ENCODE measurements at regions not wholly inside any gene's neighbourhood (a gene's known extent, or its start where the extent isn't known, plus 50 kb on each side); places are given as distances from the start of the nearest gene placed in this dataset.

DNA sequence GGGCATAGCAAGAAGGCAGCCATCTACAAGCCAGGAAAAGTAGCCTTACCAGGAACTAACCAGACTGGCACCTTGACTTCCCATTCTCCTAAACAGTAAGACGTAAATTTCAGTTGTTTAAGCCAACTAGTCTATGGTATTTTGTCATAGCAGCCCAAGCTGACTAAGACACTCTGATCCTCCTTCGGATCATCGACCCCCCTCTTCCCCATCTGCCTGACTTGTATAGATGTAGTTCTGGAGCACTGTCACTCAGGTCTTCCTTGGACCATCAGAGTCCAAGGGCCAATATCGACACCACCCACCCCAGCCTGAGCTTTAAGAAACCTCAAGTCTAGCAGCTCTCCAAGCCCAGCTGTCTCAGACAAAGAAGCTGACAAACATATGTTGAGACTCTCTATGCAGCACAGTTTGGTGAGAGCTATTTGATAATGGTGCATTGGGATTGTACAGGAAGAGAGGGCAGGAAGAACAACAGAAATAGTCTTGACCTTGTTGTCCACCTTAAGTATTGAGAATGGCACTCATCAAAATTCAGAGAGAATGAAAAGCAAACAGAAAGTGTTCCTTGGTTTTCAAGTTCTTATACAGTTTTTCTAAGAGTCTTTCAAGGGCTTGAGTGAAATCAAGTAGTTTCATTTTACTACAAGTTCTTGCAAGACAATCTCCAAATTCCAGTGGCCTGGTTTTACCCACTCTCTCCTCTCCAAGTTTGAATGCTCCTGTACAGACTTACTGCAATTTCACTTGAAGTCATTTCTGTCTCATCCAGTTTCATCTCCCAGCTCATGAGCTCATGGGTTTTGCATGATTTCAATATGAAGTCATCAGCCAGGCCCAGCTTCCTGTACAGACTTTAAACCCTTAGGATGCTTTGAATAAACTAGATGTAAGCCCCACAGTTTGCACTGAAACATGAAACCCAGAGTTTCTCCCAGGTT is 122.3 kb upstream of the RAI14 start:
- no peak for DNase-seq
- in situ Hi-C loops (cut with HindIII; ENCODE audit: low pct_ligation_motif_present, low pct_unique_long_range_greater_than_20kb, low sequenced_read_pairs) = no loop called here

DNA sequence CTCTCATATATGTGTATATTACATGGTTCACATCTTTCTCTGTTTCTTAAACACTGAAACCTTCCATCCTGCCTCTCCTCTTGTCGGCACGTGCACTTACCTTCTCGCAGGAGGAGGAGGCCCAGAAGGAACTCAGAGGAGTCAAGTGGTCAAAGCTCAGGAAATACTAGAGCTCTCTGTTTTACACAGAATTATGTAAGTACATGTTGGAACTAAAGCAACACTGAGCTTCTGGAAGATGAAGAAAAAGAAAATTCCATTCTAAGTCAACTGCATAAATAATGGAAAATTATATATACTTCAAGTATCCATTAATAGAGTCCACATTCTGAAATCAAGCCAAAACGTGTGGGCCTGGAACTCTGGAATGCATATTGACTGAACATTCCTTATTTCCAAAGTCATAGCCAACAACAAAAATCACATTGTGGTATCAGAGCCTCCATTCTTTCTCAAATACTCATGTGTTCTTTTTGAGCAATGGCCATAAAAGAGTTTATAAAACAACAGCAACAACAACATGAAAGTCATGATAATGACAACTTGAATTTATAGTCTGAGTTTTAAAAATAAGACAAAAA is 121.5 kb upstream of the RAI14 start:
- in situ Hi-C loops (cut with HindIII; ENCODE audit: low pct_ligation_motif_present, low pct_unique_long_range_greater_than_20kb, low sequenced_read_pairs) = no loop called here

DNA sequence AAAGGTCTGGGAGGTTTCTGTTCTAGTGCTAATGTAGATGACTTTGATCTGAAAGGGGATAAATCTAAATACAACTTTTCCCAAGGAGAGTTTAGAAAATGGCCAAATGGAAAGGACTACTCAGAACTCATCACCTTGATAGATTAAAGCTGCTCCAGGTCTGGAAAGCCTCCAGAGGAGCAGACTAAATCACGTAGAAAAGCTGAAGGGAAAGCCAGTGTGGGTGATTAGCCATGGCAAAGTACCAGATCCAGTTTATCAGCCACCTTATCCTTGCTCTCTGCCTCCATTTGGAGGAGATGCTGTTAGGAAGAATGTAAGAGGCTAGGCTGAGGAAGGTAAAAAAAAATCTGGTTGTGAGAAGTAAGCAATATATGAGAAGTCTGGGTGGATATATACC is 120.7 kb upstream of the RAI14 start:
- in situ Hi-C loops (cut with HindIII; ENCODE audit: low pct_ligation_motif_present, low pct_unique_long_range_greater_than_20kb, low sequenced_read_pairs) = no loop called here
- no peak for DNase-seq

More for the DNA sequence above, 121.5 kb upstream of the RAI14 start:
- DNase-seq = no peak

DNA sequence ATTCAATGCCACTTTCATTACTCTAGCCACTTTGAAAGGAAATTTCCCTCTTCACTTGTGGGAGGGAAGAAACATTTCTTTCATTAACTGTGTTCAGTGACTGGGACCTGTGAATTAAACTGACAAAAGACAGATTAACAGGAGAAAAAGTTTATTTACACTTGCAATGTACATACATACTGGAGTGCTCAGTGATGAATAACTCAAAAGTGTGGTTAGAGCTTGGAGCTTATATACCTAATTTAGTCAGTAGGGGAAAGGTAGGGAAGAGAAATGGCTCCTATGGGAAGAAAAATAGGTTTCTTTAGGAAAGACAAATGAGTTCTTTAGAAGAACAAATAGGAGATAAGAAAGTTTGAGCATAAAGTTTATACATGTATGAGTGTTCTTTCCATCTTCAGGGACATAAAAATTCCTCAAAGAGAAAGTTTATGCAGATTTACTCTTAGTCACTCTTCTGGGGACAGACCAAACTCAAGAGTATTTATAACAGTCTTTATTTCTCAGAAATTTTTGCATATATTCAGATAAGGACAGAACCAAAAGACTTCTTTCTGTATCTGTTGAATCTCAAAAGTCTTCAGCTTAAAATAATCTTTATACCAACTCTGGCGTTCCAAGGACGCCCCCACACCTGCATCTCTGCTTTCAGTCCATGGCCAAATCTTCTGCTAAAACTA is 120.0 kb upstream of the RAI14 start:
- DNase-seq = no peak
- in situ Hi-C loops (cut with HindIII; ENCODE audit: low pct_ligation_motif_present, low pct_unique_long_range_greater_than_20kb, low sequenced_read_pairs) = no loop called here

- no peak for DNase-seq
- in situ Hi-C loops (cut with HindIII; ENCODE audit: low pct_ligation_motif_present, low pct_unique_long_range_greater_than_20kb, low sequenced_read_pairs) = no loop called here
Measured at GRCh38 chr5:34536699-34537098, 119.4 kb upstream of the RAI14 start.

GRCh38 chr5:34538026-34538672 is 118.0 kb upstream of the RAI14 start:
- peak; percentile 6 for DNase-seq
- in situ Hi-C loops (cut with HindIII; ENCODE audit: low pct_ligation_motif_present, low pct_unique_long_range_greater_than_20kb, low sequenced_read_pairs) = no loop called here

DNA sequence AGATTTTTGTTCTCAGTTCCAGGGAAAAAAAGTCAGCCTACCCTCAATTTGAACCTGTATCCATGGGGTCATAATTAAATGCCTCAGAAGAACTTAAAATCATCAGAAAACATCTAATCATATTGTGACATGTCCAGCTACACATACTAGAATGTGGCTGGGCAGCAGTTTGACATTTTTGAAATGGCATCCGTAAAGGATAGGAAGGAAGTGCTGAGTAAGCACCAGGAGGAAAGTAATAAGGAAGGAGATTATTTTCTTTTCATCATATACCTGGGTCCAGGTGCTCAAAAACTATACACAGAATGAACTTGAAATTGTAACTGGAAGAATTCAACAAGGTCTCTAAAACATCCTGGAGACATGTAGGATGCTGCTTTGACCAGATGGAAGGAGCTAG is 116.9 kb upstream of the RAI14 start:
- in situ Hi-C loops (cut with HindIII; ENCODE audit: low pct_ligation_motif_present, low pct_unique_long_range_greater_than_20kb, low sequenced_read_pairs) = no loop called here
- no peak for DNase-seq

GRCh38 chr5:34541067-34541466 is 115.1 kb upstream of the RAI14 start:
- in situ Hi-C loops (cut with HindIII; ENCODE audit: low pct_ligation_motif_present, low pct_unique_long_range_greater_than_20kb, low sequenced_read_pairs) = no loop called here
- no peak for DNase-seq

DNA sequence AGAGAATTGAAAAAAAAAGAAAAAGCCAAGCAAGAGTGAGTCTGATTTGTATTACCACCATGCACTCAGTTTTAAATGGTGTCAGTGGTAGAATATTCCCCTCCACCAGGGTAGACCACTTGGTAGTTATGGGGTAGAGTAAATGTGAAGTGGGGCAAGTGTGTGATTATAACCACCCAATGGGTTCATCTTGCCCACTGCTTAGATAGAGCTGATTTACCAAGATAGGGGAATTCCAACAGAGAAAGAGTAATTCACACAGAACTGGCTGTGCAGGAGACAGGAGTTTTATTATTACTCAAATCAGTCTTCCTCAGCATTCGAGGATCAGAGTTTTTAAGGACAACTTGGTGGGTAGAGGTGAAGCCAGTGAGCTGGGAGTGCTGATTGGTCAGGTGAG is 113.3 kb upstream of the RAI14 start:
- in situ Hi-C loops (cut with HindIII; ENCODE audit: low pct_ligation_motif_present, low pct_unique_long_range_greater_than_20kb, low sequenced_read_pairs) = no loop called here
- DNase-seq = no peak

DNA sequence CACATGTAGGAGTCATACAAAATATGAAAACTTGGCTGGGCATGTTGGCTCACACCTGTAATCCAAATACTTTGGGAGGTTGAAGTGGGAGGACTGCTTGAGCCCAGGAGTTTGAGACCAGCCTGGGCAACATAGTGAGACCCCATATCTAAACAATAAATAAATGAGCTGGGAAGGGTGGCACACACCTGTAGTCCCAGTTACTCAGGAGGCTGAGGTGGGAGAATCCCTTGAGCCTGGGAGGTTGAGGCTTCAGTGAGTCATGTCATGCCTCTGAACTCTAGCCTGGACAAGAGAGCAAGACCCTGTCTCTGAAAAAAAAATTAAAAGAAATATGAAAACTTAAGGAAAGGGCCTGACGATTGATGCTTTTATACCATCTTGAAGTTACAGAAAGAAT is 112.4 kb upstream of the RAI14 start:
- in situ Hi-C loops (cut with HindIII; ENCODE audit: low pct_ligation_motif_present, low pct_unique_long_range_greater_than_20kb, low sequenced_read_pairs) = no loop called here
- no peak for DNase-seq

DNA sequence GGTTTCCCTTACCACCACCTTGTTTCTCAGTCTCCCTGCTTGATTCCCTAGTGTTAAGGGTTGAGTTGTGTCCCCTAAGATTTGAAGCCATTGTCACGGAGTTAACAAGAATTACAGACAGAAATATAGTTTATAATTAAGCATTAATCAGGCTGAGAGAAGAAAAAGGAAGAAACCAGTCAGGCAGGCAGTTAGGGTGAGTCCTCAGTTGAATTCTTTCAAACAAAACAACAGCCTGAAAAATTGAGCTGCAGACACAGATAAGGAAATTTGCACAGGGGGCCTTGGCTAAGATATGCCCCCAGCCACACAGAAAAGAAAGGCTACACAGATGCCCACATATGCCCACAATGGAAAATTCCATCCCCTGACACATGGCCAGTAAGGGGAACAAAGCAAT is 111.7 kb upstream of the RAI14 start:
- in situ Hi-C loops (cut with HindIII; ENCODE audit: low pct_ligation_motif_present, low pct_unique_long_range_greater_than_20kb, low sequenced_read_pairs) = no loop called here

DNA sequence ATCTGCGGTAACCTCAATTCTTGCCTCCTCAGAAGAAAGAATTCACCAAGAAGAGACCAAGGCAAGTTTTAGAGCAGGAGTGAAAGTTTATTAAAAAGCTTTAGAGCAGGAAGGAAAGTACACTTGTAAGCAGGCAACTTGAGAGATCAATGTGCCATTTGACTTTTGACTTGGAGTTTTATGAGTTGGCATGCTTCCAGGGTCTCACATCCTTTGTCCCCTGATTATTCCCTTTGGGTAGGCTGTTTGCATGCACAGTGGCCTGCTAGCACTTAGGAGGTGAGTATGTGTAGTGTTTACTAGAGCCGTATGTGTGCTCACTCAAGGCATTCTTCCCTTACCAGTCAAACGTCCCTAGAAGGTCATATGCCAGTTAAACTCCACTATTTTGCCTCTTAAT is 111.0 kb upstream of the RAI14 start:
- in situ Hi-C loops (cut with HindIII; ENCODE audit: low pct_ligation_motif_present, low pct_unique_long_range_greater_than_20kb, low sequenced_read_pairs) = no loop called here
- no peak for DNase-seq

More for the DNA sequence above, 111.7 kb upstream of the RAI14 start:
- no peak for DNase-seq

DNA sequence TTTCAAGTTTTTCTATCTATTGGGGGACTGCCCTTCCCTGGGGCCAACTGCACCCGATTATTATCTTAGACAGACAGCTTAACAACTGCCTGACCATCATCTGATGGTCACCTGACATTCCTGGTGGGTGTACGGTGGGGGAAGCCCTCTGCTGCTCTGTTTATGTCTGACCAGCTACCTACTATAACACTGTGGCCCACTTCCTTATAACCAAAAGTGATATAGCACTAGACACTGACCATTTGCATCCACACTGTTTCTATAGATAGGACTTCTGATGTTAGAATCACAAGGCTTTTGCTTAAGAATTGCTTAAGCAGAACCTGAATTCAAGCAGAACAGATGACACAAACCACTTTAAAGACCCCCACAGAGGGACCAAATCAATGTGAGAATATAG is 110.5 kb upstream of the RAI14 start:
- no peak for DNase-seq
- in situ Hi-C loops (cut with HindIII; ENCODE audit: low pct_ligation_motif_present, low pct_unique_long_range_greater_than_20kb, low sequenced_read_pairs) = no loop called here

DNA sequence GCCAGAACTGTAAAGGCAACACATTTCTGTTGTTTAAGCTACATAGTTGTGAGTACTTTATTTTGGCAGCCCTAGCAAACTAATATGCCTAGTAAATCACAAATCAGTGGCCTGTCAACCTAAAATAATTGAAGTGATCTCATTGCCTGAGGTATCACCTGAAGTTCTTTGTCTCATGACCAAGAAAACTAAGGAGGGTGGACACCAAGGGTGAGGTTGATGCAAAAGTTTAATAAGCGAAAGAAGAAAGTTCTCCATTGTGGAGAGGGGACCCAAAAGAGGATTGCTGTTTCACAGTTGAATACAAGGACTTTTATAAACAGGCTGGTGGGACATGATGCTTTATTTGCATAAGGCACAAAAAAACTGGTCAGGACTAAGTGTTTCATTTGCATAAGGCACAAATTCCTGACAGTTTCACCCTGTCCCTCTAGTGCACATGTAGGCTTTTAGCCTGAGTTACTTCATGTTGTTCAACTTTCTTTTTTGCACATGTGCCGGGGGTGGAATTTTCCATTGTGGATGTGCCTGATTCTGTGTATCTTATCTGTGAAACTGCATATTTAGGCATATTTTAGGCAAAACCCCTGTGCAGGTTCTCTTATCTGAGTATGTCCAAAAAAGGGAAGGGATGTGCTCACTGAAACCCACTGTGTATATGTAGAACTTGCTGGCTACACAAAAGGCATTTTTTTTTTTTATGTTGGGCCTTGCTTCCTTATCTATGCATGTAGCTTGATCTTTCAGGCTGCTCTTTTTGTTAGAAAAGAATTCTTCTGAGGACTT is 108.6 kb upstream of the RAI14 start:
- in situ Hi-C loops (cut with HindIII; ENCODE audit: low pct_ligation_motif_present, low pct_unique_long_range_greater_than_20kb, low sequenced_read_pairs) = no loop called here
- DNase-seq = no peak

GRCh38 chr5:34548086-34548403 is 108.1 kb upstream of the RAI14 start:
- DNase-seq = no peak
- in situ Hi-C loops (cut with HindIII; ENCODE audit: low pct_ligation_motif_present, low pct_unique_long_range_greater_than_20kb, low sequenced_read_pairs) = no loop called here

GRCh38 chr5:34550247-34550646 is 105.9 kb upstream of the RAI14 start:
- in situ Hi-C loops (cut with HindIII; ENCODE audit: low pct_ligation_motif_present, low pct_unique_long_range_greater_than_20kb, low sequenced_read_pairs) = no loop called here
- no peak for DNase-seq

DNA sequence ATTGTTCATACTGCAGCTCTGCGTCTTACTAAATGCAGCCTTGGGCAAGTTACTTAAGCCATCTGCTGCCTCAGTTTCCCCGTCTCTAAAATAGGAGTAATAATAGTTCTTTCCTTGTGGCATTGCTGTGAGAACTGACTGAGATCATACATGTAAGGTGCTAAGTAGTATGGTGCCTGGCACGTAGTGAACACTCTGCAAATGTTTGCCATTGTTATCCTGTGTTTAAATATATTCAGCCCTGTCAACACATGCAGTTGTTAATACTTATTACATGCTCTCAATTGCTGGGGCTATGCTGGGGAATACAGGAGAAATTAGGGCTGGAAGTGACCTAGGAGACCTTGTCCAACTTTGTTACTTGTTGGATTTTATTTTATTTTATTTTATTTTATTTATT is 105.2 kb upstream of the RAI14 start:
- no peak for DNase-seq
- in situ Hi-C loops (cut with HindIII; ENCODE audit: low pct_ligation_motif_present, low pct_unique_long_range_greater_than_20kb, low sequenced_read_pairs) = no loop called here

DNA sequence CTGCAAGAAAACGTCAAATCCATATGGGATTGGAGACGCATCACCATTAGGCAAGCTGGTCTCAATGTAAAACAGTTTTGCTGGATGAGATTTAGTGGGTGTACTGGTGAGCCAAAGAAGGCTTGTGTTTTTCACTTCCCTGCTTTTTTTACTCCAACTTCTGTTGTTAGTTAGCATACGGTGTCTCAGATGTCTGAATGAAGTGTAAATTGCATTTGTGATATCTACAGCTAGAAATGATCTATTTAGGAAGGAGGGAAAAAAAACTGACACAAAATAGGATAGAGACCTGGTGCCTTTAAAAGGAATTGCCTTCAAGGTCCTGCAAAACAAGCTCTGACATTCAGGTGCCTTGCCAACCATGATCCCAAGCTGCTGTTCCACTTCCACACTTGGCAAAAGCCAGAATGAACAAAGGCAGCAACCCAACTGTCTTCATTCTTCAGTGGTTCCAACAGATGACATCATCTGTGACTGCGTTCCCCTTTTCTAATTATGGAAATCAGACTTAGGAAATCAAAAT is 104.2 kb upstream of the RAI14 start:
- in situ Hi-C loops (cut with HindIII; ENCODE audit: low pct_ligation_motif_present, low pct_unique_long_range_greater_than_20kb, low sequenced_read_pairs) = no loop called here
- DNase-seq = no peak

Data from ACHN (cell line).